ENCODE measurements at regions not wholly inside any gene's neighbourhood (a gene's known extent, or its start where the extent isn't known, plus 50 kb on each side); places are given as distances from the start of the nearest gene placed in this dataset.

- TF ChIP-seq CTCF (IDR thresholded peaks at IDR 0.05) (no peak), POLR2A (IDR thresholded peaks at IDR 0.05) (no peak)
Measured at GRCh38 chr22:22711532-22711913, 67.1 kb downstream of the GGTLC2 start.
